NCI-H2107 treated with DMSO at 0.1 percent for 48 hours (cell line): ENCODE measurements at regions not wholly inside any gene's neighbourhood (a gene's known extent, or its start where the extent isn't known, plus 50 kb on each side); places are given as distances from the start of the nearest gene placed in this dataset.
"Not testable (repeated sequence)": the region's sequence is repeated elsewhere in the genome, so short reads cannot be mapped to it uniquely, and the experiment has no call there.

Source experiments
- DNase-seq: peaks from one replicate; lab custom pipeline; 2025; ENCODE audit not compliant: unreplicated experiment; lab: John Stamatoyannopoulos, UW

DNA sequence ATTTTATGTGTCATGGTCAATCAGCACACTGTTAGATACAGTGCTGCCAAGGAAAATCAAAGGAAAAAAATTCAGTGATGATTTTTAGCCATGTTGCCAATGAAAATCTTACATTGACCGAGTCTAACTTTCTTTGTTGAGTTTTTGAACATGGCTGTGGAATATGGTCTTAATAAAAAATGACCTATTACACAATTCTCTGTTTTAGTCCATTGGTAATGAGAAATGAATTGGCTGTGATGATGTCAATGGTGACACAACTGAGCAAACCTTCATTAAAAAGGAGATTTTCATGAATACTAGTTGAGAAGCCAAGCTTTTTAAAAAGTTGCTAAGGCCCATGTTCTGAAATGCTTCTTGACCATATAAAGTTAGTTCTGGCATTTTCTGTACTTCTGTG, 225.9 kb upstream of the GYPA start:
- no peak for DNase-seq

DNA sequence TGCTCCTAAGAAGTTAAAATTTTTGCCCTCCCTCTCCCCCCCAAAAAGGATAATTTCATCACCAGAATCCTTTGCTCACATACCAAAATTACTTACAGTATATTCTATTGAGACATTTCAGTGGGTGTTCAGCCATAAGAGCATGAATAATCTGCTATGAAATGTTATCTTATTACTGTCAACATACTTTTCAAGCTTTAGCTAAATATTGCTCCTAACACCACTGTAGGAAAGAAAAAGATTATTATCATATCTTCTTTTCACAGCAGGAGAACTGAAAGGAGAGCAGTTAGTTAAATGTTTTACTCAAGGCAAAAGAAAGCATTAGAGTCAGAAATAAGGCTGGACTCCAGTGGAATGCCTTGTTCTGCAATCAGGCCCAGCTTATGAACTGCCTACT, 231.0 kb upstream of the GYPA start:
- DNase-seq = no peak

DNA sequence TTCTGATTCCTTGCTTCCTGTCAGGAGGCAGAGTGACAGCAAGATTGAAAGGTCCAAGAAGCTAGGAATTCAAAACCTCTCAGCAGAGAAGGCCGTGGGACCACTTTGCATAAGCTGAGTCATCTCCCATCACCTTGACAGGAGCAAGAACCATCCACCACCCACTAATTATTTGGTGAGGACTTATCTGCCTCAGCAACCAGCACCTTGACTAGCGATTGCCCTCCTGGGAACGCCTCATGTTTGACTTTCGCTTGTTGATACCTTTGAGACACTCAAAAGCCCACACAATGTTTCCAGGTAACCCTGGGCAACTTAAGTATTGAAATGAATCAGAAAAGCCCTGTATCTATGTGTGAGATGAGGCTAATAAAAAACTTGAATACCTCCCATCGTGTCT, 233.5 kb upstream of the GYPA start:
- no peak for DNase-seq

DNA sequence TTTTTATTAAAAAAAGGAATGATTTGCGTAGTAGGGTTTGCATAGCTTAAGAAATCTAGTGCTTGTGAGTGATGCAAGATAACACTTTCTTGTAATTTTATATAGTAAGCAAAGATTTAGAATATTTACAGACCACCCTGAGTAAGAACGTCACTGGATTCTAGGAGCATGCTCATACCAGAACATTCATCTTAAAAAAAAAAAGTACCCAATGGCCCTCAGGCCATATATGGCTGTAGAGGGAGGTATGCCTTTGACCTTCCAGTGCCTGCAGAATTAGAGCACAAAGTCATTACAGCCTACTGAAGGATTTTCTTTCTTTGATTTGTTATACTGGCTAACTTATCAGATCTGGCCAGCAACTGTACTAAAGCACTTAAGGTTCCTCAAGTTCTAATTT, 236.3 kb upstream of the GYPA start:
- DNase-seq = no peak

DNA sequence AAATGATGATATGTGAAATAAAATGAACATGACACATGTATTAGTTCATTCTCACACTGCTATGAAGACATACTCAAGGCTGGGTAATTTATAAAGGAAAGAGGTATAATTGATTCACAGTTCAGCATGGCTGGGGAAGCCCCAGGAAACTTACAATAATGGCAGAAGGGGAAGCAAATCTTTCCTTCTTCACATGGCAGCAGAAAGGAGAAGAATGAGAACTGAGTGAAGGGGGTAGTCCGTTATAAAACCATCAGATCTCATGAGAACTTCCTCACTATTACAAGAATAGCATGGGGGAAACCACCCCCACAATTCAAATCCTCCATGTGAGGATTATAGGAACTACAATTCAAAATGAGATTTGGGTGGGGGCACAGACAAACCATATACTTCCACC, 243.9 kb upstream of the GYPA start:
- no peak for DNase-seq

DNA sequence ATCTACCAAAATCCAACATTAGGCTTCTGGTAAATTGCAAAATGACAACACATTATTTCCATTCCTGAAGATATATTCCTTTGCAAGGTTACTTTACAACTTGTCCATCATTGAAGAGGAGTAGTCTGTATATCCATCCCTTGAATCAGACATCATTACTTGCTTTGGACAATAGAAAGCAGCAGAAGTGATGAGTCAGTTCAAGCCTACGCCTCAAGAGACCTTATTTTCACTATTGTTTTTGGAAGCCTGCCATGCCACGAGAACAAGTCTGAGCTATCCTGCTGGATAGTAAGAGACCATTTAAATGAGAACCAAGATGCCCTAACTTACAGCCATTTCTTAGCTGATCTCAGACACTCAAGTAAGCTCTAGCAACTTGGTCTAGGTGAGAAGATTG, 246.0 kb upstream of the HHIP start:
- DNase-seq = no peak

DNA sequence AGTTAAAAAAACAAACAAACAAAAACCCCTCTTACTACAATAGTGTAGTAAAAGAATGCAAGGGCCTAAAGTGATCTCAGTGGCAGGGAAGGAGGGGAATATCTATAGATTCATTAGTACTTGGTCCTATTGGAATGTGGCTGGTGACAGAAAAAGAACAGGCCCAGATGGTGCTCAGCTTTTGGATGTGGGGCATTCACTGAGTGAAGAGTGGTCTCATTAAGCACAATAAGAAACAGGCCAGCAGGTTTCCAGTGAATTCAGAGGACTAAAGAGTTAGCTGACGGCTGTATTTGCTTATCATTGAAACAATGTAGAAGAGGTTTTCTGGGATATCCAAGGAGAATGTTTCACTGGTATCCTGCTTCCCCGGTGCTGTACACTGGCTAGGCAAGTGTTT, 243.8 kb upstream of the HHIP start:
- no peak for DNase-seq

DNA sequence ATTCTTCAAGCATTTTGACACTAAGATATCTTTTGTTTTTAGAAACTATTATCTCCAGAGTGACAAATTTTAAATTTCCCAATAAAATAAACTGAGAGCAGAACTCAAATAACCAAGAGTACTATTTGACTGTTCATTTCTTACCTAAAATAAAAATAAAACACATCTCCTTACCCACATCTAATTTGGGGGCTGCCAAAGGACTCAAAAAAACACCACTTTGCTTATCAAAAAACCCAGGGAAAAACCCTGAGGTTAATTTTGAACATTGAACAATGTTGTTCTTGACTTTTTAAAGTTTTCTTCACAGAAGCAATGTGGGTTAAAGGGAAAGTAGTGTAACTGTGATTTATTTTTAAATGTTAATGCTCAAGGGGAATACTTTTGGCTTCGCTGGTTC, 243.0 kb upstream of the HHIP start:
- no peak for DNase-seq

DNA sequence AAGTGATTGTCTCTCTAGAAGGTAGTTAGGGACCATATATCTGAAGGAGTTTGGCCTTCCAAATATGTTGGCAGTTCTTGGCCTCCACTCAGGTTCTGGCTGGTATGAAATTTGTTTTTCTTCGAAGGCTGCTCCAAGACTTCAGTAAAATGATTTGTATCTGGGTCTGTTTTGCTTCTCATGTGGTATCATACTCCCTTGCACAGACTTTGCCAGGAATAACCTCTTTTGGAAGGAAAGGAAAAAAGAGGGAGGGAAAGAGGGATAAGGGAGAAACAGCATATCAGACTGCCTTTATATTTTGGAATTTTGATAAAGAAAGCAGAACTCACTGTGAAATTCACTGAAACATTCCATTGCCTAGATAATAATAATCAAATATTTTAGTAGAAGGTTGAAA, 242.1 kb upstream of the HHIP start:
- no peak for DNase-seq

DNA sequence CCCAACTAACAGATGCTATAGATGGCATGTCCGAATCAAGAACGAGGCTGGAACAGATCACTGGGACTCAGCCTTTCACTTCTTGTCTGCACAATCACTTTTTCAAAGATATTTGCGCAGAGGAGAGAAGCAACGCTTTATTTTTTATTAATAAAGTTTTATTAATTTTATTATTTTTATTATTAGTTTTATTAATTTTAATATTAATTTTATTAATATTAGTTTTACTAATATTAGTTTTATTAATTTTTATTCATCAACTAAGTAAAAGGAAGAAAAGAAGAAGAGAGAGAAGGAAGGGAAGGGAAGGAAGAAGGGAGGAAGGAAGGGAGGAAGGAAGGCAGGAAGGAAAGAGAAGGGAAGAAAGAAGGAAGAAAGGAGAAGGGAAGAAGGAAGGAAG, 236.4 kb upstream of the HHIP start:
- no peak for DNase-seq

DNA sequence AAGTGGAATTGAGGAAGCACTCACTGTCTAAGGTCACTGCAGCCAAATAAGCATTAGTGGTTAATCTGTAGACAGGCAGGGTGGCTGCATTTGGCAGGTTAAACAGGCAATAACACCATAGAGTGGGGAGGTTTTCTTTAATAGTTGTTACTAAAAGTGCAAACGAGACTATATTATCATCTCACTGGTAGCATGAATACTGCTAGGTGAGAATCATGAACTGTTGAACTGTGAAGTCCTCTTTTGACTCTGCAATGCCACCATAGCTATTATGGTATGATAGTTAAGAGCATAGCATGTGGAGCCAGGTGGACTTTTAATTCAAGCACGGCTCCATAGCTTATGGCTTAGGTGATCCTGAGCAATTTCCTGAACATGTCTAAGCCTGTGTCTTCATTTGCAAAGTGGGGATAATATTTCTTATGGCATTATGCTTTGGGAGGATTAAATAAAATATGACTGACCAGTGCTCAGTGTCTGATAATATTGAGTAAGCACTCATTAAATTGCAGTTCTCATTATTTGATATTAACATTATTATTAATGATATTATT, 235.6 kb upstream of the HHIP start:
- DNase-seq = no peak

DNA sequence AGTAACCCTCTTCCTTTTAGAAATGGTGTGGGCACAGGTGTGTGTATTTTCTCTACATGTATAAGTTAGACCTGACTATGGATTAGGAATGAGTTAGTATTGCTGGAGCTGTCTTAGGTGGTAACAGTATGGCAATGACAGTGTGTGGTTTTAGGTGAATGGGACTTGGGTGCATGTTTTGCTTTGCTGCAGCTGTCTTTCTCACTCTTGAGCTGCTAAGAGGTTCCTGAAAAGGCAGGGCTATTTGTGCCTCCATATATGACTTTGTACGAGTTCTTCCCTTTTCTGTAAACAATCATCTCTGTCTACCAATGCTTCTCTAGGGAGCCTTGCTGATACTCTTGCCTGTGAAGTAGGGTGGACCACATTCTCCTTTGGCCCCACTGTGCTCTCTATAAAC, 234.8 kb upstream of the HHIP start:
- DNase-seq = no peak

DNA sequence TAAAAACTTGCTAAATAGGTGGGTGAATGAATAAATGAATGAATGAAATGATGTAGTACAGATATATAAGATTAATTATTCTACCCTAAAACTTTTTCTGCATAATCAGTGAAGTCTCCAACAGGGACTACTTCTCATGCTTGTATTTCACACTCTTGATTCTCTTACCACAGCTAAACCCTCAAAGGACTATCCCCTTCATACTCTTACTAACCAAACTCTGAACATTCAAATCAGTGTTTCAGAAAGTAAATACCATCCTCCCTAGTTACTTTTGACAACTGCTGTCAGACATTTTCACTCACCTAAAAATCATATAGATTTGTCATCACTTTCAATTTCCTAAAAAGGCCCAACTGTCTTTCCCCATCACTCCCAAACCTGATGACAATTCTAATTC, 234.3 kb upstream of the HHIP start:
- no peak for DNase-seq

DNA sequence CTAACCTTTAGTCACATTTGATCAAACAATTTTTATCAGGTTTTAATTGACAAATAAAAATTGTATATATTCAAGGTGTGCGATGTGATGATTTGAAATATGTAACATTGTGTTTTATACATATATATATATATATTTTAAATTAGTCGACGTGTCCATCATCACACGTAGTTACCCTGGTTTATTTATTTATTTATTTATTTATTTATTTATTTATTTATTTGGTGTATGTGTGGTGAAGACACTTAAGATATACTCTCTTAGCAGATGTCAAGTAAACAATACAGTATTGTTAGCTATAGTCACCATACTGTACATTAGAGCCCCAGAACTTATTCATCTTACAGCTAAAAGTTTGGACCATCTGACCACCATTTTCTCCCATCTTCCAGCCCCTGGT, 224.9 kb upstream of the HHIP start:
- DNase-seq = no peak

DNA sequence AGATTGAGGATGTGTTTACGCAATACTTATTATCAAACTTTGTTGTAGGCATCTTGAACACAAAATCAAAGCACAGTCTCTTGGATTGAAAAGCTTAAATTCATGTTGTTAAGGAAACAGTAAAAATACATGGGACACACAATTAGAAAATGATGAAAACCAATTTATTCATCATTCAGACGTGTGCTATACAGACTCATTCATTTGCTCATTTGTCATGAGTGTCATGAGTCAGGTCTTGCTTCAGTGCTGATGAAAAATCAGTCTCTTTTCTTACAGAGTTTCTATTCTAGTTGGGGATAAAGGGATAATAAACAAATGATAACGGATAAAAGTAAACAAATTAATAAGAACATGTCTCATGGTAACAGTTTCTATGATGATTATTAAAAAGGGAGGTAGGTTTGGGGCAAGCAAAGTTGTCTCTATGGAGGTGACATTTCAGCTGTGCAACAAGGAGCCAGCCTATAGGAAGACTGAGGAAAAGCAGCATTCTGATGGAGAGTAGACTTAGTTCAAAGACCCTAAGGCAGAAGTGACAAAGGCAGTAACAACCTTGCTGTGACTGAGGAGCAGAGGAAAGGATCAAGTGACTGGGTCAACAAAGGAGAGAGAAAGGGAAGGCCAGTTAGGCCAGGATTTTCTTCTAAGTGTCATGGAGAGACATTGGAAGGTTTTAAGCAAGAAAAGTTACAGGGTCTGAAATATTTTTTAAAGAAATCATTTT, 224.0 kb upstream of the HHIP start:
- DNase-seq = no peak

DNA sequence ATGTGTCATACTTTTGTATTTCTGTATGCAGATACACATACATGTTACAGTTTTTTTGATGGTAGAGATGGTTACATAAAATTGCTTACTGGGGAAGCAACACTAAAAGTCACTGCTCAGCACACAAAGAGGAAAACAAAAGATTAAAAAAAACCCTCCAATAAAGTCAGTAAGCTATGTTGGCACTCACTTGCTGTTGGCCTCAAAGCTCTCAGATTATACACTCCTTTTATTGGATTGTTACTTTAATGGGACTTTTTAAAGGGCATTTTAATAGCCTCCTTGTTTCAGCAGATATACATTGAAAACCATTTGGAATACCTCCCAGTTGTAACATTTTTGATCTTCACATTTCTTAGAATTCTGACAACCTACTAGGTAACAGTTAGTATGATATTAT, 222.0 kb upstream of the HHIP start:
- no peak for DNase-seq

DNA sequence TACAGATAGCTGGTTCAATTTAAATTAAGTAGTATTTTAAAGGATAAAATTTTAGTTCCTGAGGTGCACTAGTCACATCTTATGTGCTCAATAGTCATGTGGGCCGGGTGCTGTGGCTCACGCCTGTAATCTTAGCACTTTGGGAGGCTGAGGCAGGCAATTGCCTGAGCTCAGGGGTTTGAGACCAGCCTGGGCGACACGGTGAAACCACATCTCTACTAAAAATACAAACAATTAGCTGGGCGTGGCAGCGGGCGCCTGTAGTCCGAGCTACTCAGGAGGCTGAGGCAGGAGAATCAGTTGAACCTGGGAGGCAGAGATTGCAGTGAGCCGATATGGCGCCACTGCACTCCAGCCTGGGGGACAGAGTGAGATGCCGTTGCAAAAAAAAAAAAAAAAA, 219.9 kb upstream of the HHIP start:
- not testable (repeated sequence) for DNase-seq

DNA sequence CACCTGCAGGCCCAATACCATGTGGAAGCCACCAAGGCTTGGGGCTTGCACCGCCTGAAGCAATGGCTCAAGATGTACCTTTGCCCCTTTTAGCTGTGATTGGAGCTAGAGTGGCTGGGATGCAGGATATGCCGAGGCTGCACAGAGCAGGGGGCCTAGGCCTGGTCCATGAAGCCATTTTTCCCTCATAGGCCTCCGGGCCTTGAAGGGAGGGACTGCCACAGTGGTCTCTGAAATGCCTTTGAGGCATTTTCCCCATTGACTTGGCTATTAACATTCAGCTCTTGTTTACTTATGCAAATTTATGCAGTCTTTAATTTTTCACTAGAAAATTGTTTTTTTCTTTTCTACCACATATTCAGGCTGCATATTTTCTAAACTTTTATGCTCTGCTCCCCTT, 203.2 kb upstream of the HHIP start:
- DNase-seq = no peak

DNA sequence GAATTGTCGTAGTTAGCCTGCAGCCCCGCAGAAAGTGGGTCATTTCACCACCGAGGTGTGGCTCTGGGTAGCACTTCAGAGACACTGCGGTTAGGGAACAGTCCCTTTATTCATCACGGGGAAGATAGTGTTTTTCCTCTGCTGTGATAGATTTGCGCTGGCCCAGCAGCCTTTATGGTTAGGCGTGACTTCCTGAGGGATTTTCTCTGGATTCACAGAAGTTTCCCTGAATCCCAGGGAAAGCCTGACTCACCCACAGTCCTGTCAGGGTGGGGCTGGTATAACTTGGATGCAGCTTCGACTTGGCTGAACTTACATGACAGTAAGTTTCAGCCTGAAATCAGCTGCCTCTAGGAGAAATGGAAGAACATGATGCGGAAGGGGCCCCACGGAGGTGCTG, 196.3 kb upstream of the HHIP start:
- no peak for DNase-seq

DNA sequence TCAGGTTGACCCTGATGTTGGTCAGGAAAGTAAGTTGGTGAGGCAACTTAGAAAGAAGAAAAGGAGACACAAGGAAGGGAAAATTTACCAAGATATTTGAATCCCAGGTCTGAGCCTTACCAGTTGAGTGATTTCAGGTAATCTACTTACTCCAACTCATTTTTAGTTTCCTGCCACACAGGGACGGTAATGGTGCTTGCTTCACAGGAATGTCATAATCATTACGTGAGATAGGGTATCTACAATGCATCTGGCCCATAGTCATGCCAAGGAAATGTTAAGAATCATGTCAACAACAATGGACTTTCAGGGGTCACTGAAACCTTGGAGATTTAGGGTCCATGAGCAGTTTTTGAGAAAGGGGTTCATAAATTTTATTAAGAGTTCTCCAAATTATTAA, 195.4 kb upstream of the HHIP start:
- DNase-seq = no peak

DNA sequence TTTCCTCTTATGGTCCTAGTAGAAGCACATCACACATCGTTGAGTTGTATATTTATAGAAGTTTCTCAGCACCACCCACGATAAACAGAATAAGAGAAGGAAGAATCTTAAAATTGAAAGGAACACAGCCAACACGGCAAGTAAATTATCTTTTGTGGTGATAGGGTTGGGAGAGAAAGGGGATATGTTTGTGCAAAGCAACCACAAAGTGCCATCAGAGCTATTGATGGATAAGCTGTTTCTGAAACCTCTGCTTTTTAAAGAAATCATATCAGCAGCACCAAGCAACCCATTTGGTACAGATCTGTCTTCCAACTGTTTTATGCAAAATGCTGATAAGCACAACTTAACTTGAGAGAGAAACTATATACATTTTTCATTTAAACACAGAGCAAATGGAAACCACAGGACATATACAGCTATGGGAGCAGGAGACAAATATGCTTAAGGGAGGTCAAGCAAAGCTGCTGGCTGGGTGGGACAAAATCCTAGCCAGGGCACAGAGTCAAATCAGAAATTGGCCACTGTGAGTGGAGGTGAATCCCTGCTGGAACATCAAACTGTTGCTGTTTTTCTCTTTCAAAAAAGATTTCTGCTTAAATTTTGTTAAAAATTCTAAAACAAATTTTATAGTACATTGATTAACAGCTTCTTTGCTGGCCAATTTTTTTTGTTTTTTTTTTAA, 194.0 kb upstream of the HHIP start:
- no peak for DNase-seq

DNA sequence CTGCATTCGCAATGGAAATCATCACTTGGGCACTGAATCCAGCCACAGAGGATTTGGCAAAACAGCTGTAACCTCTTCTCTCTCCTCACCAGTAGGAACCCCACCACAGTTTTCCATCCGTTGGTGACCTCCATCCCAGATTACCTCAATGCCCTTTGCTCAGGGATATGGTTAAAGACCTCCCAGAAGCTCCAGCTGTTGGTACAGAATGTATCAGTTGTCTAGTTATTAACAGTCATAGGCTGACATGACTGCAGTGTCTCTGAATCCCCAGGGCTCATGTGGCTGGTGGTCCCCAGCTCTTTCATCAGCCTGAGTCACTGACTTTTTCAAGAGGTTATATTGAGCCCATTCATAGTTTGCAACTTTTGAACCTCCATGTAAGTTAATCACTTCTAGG, 189.8 kb upstream of the HHIP start:
- no peak for DNase-seq

DNA sequence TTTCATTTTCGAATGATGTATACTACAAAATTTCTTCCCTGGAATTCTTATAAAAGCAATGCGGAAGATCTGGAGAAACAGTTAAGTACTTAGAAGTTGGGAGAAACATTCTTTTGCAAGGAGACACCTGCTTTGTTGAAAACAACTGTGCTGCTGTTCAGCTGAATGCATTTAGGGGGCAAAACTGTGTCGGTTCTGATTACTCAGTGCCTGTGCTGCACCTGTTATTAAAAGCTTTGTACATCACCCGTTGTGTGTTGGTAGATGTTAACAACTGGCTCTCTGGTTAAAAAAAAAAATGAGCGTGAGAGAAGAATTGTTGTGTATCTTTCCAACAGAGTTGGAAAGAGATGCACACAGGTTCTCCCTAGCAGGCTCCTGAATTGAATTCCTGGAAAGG, 184.1 kb upstream of the HHIP start:
- no peak for DNase-seq
